ENCODE measurements at regions not wholly inside any gene's neighbourhood (a gene's known extent, or its start where the extent isn't known, plus 50 kb on each side); places are given as distances from the start of the nearest gene placed in this dataset.
"Not testable (repeated sequence)": the region's sequence is repeated elsewhere in the genome, so short reads cannot be mapped to it uniquely, and the experiment has no call there.

DNA sequence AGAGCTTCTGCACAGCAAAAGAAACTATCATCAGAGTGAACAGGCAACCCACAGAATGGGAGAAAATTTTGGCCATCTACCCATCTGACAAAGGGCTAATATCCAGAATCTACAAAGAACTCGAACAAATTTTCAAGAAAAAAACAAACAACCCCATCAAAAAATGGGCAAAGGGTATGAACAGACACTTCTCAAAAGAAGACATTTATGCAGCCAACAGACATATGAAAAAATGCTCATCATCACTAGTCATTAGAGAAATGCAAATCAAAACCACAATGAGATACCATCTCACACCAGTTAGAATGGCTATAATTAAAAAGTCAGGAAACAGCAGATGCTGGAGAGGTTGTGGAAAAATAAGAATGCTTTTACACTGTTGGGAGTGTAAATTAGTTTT, 340.6 kb downstream of the TFAP2B start:
- not testable (repeated sequence) for DNase-seq

DNA sequence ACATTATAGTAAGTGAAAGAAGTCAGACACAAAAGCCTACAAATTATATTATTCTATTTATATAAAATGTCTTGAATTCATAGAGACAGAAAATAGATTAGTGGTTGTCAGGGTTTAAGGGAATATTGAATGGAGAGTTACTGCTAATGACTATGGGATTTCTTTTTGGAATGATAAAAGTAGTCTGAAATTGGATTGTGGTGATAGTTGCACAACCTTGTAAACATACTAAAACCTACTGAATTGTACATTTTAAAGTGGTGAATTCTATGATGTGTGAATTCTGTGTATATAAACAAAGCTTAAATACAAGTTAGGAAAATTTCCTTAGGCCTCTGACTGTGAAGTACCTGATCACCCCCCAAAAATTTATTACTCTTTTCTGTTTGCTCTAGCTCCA, 343.1 kb downstream of the TFAP2B start:
- no peak for DNase-seq

DNA sequence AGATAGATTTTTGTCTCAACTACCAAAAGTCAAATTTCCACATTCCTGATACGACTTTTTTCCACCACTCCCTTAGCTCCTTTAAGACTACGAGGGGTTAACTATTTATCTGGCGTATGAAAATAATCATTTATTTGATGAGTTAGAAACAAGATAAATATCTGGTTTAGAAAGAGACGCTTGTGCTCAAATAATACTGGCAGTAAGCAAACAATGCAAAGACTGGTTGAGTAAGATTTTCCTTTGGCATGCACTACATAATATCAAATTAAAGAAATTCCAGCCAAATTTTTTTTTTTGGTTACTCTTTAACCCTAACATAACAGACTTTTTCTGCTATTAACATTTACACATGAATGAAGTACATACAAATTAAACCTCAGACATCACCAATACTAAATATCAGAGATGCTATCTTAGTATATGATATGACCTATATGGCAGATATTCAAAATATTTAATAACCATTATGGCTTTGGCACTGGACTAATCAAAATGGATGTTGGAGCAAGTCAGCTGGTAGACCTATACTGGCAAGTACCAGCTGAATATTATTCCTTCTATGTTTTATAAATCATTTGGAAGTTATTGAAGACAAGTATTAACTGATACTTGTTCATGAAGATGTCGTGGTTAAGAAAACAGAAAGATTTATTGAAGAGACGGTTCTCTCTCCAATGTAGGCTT, 345.3 kb downstream of the TFAP2B start:
- DNase-seq: no peak

- no peak for DNase-seq
Measured at GRCh38 chr6:51166914-51167313, 348.2 kb downstream of the TFAP2B start.

GRCh38 chr6:51167468-51167867, 348.8 kb downstream of the TFAP2B start:
- DNase-seq: no peak

GRCh38 chr6:51182827-51183226, 364.2 kb downstream of the TFAP2B start:
- DNase-seq: no peak

GRCh38 chr6:51184046-51184445, 365.4 kb downstream of the TFAP2B start:
- no peak for DNase-seq

DNA sequence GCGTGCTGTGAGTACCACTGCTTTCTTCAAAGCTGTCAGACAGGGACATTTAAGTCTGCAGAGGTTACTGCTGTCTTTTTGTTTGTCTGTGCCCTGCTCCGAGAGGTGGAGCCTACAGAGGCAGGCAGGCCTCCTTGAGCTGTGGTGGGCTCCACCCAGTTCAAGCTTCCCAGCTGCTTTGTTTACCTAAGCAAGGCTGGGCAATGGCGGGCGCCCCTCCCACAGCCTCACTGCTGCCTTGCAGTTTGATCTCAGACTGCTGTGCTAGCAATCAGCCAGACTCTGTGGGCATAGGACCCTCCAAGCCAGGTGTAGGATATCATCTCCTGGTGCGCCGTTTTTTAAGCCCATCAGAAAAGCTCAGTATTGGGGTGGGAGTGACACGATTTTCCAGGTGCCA, 374.5 kb downstream of the TFAP2B start:
- not testable (repeated sequence) for DNase-seq

GRCh38 chr6:51199105-51199552, 380.5 kb downstream of the TFAP2B start:
- no peak for DNase-seq

DNA sequence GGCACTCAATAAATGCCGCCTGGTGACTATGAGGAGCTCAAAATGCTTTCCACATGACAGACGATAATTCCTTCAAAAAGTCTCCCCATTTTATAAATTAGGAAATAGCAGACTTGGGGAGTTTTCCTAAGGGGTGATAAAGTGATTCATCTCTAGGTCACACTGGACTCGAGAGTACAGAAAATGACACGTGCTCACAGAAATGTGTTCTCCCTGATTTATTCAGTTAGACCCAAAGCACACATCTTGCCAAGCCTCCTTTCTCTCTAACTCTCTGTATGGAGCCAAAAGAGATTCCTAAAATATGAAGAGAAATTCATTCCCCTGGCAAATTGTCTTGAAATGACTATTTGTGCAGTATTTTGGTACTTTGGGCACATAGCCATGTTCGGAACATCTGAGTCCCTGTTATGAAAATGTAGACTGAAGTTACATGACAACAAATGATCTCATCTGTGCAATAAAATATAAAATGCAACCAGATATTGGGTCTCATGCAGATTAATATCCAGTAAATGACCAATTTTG, 381.1 kb downstream of the TFAP2B start:
- no peak for DNase-seq

- DNase-seq: no peak
Measured at GRCh38 chr6:51200676-51201075, 382.0 kb downstream of the TFAP2B start.

DNA sequence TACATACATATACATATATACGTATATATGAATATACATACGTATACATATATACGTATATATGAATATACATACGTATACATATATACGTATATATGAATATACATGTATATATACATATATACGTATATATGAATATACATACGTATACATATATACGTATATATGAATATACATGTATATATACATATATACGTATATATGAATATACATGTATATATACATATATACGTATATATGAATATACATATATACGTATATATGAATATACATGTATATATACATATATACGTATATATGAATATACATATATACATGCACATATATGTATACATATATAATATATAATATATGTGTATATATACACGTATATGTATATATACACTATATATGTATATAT, 384.0 kb downstream of the TFAP2B start:
- DNase-seq: not testable (repeated sequence)

- DNase-seq: no peak
Measured at GRCh38 chr6:51203504-51203903, 384.8 kb downstream of the TFAP2B start.

DNA sequence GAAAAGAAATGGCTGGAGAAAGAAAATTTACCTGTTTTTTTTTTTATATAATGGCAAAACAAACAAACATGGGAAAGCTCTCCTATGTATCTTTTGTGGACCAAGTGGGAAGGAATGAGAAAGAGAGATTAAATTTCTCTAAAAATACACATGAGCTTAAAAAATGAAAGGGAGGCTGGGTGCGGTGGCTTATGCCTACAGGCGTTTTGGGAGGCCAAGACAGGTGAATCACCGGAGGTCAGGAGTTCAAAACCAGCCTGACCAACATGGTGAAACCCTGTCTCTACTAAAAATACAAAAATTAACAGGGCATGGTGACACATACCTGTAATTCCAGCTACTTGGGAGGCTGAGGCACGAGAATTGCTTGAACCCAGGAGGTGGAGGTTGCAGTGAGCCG, 388.0 kb downstream of the TFAP2B start:
- DNase-seq: not testable (repeated sequence)

DNA sequence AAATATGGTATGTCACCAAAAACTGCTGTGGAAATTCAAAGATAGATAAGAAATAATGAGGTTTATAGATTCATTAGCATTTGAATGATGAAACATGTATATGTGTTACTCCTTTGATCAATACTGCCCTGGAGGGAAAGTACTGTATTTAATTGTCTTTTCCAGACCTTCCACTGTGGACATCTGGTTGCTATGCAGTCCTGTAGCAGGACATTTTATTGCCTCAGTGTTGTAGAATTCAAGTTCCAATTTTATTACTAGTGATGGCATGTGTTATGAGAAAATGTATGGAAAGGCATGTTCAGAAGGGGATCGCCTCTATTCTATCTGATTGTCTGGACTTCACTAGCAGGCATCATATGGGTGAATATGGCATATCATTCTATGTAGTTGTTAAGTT, 391.0 kb downstream of the TFAP2B start:
- DNase-seq: no peak

DNA sequence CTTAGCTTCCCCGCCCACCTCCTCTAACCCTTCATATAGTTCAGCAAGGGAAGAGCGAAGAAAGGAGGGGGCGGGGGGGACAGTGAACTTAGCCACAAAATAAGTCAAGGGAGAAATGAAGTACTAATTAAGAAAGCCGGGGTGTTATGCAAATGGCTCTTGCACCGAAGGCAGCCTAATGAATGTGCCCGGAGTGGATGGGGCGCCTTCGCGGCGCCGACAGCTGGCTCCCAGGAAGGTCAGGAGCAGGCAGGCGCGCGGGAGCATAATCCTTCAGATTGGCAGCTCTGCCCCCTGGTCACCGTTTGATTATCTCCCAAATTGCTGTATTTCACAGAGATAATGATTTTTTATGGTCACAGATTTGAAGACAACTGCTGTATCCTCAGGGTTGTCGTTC, 395.1 kb downstream of the TFAP2B start:
- DNase-seq: no peak

DNA sequence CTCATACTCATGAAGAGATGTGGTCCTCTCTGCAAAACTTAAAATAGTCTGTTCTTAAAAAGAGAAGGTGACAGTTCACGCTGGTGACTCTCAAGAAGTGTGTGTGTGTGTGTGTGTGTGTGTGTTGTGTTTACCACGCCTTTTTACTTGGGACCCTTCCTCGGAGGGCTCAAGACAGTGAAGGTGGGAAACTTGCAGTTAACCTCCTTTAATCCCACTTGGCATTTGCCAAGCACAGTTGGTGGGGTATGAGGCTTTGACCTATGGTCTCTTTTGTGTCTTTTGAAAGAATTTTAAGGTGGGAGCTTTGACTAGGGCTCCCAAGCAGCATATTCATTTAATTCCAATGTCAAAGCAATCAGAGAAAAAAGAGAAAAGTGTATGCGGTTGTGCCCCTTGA, 395.8 kb downstream of the TFAP2B start:
- DNase-seq: no peak

GRCh38 chr6:51218181-51218580, 399.5 kb downstream of the TFAP2B start:
- no peak for DNase-seq

DNA sequence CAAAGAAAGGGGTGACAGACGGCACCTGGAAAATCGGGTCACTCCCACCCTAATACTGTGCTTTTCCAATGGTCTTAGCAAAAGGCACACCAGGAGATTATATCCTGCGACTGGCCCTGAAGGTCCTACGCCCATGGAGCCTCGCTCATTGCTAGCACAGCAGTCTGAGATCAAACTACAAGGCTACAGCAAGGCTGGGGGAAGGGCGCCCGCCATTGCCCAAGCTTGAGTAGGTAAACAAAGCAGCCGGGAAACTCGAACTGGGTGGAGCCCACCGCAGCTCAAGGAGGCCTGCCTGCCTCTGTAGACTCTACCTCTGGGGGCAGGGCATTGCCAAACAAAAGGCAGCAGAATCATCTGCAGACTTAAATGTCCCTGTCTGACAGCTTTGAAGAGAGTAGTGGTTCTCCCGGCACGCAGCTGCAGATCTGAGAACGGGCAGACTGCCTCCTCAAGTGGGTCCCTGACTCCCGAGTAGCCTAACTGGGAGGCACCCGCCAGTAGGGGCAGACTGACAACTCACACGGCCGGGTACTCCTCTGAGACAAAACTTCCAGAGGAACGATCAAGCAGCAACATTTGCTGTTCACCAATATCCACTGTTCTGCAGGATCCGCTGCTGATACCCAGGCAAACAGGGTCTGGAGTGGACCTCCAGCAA, 406.0 kb downstream of the TFAP2B start:
- not testable (repeated sequence) for DNase-seq

GRCh38 chr6:51241376-51241775, 422.7 kb downstream of the TFAP2B start:
- DNase-seq: no peak

- DNase-seq: no peak
Measured at GRCh38 chr6:51249798-51250197, 431.1 kb downstream of the TFAP2B start.

GRCh38 chr6:51250317-51250716, 431.6 kb downstream of the TFAP2B start:
- DNase-seq: no peak

GRCh38 chr6:51257938-51258337, 439.3 kb downstream of the TFAP2B start:
- no peak for DNase-seq

DNA sequence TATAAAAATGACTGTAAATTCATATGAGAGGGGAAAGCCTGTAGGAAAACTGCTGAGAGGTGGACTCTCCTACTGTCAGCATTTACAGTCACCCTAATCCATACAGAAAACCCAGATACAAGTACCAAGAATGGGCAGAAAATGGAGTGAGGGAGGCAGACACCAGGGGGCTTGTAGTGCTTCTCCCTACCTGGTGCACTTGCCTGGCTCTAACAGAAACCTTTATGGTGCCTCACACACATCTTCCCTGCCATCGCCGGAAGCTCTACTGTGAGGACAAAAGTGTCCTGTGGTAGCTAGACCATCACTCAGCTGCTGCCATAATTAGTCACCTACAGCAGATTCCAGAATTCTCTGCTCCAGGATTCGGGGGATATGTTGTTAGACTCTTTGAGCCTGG, 441.3 kb downstream of the TFAP2B start:
- no peak for DNase-seq

DNA sequence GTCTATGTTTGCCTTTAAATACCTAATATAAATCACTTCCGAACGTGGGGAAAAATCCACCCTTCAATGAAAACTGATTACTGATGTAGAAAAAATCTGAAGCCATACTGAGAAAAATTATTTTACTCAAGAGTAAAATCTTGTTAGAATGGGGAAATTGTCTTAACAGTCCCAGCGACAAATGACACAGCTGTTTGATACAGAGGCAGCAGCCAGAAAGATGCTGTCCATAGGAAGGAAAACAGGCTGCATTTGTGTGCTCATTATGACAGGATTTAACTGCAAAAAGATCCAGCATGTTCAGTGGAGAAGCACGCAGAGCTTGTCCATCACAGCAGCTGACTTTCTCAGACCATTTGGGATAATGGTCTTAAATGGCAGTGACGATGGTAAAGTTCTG, 443.0 kb downstream of the TFAP2B start:
- no peak for DNase-seq

Measured in NCI-H187 treated with DMSO at 0.1 percent for 48 hours (cell line).